GM21515 (cell line): ENCODE measurements at regions not wholly inside any gene's neighbourhood (a gene's known extent, or its start where the extent isn't known, plus 50 kb on each side); places are given as distances from the start of the nearest gene placed in this dataset.
"Not testable (repeated sequence)": the region's sequence is repeated elsewhere in the genome, so short reads cannot be mapped to it uniquely, and the experiment has no call there.

Experiments
- ATAC-seq: cut with Tn5 transposase; IDR thresholded peaks from one replicate; pipeline ENCODE4 v1.9.1; 2021; ENCODE audit not compliant: unreplicated experiment

DNA sequence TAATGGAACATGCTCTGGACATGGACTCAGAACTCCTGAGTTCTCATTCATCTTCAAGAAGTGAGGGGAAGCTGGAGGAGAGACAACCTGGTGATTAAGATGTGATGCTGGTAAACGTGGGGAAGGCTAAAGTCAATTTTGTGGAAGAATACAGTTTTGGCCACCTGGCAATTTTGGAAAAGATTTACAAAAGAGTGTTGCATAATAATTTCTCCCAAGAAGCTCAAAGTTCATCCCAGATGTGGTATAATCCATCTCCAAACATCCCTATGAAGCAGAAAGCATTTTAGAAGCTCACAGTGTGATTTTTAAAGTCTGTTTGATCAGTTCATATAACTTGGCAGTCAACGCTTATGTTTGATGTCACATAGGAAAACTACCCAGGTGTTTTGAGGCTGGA, 208.7 kb downstream of the LMX1A start:
- ATAC-seq, result no peak

DNA sequence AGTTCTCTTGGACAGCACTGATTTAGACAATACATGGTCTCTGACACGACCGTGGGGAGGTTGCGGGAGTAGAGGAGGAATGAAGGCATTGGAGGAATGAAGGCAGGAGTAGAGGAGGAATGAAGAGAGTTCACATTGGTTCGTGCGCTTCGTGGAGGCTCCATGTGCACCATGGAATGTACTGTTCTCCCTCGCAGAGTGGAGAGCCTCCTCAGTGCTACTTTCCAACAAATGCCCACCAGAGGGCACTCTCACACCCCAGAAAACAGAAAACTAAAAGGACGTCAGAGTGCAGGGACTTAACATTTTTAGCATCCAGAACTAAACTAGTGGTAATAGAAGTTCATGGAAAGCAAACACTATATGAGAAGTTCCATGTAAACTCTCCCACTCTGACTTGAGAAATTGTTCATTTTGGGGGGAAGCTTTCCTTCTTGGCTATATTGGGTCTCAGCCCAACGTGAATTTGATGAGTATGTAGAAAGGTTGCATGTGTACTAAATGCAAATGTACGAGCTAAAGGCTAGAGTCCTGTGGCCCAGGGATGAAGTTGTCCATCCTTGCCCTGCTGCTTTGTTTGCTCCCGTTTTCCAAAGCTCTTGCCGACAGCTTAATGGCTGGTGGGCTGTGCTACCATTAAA, 211.6 kb downstream of the LMX1A start:
- ATAC-seq, result peak; percentile 75

DNA sequence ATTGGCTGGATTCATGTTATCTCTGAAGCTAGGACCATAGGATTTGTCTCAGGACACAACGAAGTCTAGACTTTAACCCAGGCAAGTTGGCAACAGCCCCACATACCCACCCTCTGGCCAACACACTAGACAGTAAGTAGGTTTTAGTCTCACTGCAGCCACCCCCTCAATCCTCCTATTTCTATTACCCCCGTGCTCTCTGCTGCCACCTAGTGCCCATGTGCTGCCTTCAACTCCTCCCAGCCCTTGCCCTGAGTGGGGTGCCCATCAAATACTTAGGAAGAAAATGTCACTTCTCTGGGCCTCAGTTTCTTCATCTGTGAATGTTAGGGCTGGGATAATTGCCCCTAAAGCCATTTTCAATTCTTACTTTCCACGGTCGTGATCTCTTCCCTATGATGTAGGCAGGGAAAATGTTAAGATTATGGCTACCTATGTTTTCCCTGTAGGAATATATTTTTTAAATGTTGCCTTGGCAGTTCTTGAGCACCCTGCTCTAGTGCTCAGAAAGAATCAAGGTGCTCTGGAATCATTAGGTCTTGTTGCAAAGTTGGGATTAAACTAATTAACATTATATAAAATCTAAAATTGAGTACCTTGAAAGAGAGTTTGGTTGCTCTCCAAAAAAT, 213.0 kb downstream of the LMX1A start:
- no peak for ATAC-seq

DNA sequence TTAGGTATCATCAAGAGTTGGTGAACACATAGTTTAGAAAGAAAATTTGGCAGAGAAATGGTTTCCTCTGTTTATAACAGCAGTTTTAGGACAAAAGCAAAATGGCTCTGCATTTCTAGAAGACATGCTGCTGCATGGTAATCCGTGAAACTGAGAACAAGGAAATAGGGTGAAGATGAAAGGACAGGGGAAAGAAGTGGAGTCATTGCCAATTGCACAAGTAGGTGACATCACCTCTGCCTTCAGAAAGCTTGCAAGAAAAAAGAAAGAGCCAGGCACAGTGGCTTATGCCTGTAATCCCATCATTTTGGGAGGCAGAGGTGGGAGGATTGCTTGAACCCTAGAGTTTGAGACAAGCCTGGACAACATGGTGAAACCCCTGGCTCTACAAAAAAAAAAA, 217.6 kb downstream of the LMX1A start:
- ATAC-seq, result no peak

DNA sequence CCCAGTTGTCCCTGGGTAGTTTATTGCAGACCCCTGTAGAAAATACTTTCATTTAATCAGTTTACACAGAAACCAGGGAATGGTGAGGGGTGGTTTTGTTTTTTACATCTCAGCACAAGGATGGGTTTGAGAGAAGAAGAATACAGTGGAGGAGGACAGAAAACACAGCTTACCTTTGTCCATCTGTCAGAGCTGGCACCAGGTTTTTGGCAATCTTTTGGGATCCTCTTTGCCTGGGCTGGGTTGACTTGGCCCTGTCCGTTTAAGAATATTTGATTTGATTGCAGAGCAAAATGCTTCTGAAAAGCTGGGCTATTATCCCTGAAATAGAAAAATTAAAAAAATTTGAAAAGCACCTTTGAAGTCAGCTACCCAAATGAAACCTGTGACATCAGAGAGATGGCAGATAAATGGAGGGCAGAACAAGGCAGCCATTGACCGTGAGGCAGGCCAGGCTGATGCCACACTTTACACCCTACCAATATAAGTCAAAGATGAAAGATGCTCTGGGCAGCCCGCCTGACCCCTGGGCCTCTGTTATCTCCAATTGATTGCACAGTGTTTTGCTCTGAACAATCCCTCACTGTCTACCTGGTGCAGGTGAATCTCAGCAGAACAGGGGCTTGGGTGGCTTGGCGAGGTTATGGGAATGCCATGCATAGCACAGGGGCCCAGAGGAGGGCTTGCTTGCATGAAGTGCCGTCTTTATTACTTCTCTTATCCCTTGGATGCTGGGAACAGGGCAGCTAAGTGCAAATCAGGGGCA, 218.8 kb downstream of the LMX1A start:
- no peak for ATAC-seq

DNA sequence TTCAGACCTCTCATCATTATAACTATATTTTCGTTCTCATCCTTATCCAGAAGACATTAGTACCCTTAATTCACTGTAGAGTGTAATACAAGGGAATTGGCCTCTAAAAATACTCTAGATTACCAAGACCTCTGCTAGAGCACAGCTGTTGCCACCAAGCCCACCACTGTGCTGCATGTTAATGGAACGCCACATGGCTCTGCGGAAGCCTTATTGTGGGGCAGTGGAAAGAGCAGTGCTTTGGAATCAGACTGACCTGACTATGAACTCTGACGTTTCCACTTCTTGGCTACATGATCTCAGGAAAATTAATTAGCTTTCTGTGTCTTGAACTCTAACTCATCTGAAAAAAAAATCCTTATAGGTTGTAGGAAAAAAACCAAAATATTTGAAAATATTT, 222.1 kb downstream of the LMX1A start:
- ATAC-seq, result no peak

DNA sequence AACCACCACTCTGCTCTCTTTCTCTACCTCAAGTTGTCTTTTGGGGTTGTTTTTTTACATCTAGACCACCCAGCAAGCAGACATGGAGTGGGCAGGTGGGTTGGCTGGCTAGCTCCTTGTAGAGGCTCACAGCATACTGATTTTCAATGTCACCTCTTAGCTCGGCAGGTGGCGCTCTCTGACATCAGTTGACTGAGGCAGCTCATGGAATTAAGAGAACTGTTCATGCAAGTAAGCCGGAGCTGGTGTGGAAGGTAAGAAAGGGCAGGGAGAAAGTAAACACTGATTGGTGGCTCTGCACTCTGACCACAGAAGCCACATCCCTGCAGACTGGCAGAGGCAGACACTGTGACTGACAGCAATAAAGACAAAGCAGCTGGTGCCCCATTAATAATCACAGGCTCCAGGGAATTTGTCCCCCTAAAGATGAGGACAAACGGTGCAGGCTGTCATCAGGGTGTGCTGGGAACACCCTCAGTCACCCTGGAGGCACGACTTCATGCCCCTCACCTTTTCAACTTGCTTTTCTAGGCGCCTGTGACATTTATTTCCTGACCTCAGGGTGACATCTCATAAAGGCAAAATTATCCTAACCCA, 226.8 kb downstream of the LMX1A start:
- peak; percentile 62 for ATAC-seq

DNA sequence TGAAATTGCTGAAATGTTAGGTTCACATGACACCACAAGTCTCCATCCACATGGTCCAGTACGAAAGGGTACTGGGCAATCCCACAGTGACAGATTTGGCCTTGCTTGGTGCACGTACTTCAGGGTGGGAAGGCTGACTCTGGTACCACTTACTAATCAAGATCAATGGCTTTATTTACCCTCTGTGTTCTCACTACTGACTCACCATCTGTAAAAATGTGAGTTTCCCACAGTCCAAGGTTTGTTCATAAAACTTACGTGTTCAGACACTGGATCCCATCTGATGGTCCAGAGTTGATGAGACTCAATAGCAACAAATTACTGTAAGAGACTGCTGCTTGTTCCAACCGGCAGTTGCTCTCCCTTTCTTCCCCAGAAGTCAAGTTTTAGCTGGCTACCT, 231.7 kb downstream of the LMX1A start:
- no peak for ATAC-seq

DNA sequence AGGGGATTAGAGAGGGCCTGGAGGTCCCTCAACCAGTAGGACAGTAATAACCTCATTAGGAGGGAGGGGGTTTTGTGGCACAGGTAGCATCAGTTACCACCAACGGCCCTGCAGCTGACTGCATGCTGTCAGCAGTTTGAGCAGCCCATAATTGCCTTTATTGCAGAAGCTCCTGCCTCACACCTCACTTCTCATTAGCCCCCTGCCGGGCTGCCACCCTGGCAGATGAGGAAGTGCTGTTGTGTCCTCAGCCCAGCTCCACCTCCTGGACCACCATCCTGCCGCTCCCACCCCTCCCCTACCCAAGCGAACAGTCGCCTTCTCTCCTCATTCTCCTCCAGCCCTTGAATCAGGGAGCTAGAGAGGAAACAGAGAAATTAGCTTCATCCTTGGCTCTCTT, 237.4 kb downstream of the LMX1A start:
- ATAC-seq, result no peak

DNA sequence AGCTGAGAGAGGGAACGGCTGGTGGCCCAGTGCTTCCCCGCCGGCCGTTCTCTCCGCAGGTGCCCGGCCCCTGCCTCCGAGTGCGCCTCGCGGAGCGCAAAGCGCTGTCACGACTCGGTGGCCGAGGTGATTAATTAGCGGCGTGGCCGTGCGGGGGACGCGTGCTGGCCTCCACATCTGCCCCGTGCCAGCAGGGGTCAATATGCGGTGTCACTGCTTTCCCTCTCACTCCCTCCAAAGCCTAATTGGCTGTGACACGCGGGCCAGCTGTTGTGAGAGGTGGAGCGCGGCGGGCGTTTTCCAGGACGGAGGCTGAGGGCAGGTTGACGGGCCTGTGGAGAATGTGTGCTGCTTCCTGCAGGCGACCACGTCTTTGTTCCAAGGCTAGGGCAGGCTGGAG, 239.0 kb downstream of the LMX1A start:
- ATAC-seq, result no peak

DNA sequence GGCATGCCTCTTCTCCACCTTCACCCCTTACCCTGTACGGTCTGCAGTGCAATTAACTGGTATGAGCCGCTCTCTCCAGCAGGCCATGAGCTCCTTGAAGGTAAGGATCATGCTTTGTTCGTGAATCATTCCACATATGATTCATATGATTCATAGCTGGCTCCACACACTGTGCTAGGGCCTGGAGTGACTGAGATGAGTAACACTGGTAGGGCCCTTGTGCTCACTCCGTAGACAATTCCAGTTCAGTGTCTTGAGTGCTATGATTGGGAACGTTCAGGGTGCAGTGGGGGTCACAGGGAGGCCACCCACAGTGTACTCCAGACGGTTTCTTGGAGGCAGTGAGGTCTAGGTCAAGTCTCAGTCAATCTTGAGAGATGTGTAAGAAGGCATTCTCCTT, 239.8 kb downstream of the LMX1A start:
- no peak for ATAC-seq

DNA sequence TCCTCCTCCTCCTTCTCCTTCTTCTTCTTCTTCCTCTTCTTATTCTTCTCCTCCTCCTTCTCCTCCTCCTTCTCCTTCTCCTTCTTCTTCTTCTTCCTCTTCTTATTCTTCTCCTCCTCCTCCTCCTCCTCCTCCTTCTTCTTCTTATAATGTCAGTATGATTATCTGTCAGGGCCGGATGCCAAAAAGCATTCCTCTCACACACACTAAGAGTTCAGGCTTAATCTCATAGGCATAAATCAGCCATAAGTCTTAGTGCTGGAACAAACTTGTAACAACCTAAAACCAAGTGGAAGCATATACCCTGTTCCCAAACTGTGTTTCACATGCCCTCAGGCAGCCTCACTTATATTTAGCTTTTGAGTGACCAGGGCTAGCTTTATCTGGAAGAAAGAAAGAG, 240.3 kb downstream of the LMX1A start:
- ATAC-seq, result no peak

DNA sequence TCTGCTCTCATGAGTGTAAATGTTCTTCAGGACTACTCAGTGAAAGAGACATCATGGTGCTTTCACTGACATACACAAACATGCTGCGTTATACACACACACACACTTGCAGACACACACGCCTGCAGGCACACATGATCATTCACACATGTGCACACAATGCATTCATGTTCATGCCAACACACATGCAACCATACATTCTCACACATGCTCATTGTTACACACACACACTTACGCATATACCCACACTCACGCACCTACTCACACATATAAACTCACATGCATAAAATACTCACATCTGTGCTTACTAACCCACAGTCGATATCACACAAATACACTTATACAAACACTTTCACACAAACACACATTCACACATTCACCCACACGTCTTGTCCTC, 241.6 kb downstream of the LMX1A start:
- ATAC-seq, result no peak

DNA sequence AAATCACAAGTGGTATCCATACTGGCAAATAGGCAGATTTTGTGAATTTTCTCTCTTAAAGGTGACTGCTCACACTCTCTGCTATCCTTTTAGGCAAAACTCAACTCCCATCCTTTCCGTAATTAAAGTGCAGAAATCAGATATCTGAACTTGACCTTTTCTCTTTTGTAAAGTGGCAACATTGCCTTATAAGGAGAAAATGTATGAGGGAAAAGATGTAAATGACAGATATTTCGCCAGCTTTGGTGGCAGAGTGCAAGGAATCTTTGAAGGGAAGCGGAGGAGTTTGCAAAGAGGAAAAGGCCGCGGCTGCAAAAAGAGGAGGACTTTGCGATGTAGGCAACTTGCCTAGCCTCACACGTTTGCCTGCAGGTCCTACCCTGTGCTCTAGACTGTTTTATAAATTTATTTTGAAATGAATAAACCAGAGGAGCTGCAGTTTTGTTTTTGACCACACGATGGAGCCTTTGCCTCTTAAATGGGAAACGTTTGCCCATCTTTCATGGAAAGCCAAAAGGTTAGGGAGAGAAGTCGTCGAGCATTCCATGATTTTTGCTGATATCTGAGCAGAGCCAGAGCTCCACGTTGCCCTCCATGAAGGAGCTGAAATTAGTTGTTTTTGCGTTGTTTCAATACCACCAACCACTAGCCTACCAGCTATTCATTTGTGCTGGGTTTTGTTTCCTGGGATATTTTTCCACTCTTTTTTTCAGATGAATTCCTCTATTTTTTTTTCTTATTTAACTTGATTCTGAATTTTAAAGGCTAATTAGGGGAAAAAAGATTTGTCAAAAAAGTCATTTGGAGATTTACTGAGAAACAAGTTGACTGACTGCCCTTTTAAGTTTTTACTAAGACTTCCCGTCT, 242.3 kb downstream of the LMX1A start:
- ATAC-seq, result no peak

DNA sequence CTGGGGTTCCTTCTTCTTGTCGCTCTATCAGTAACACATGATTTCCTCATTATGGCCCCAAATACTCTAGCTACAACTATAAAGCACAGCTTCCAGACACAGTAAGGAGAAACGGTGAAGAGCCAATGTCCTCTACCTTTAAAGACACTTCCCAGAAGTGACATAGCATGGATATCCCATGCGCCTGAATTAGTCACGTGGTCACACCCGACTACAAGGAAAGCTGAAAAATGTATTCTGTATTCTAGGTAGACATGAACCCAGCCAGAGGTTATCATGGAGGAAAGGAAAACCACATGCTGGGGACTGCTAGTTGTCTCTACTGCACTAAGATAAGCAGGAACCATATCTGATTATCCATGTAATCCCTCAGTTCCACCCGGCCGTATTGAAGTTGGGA, 244.3 kb downstream of the LMX1A start:
- no peak for ATAC-seq

DNA sequence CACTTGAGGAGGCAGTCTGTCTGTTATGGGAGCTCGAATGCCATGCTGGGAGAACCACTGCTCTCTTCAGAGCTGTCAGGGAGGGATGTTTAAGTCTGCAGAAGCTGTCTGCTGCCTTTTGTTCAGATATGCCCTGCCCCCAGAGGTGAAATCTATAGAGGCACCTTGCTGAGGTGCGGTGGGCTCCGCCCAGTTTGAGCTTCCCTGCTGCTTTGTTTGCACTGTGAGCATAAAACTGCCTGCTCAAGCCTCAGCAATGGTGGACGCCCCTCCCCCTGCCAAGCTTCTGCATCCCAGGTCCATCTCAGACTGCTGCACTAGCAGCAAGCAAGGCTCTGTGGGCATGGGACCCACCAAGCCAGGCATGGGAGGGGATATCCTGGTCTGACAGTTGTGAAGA, 247.5 kb downstream of the LMX1A start:
- ATAC-seq, result no peak

DNA sequence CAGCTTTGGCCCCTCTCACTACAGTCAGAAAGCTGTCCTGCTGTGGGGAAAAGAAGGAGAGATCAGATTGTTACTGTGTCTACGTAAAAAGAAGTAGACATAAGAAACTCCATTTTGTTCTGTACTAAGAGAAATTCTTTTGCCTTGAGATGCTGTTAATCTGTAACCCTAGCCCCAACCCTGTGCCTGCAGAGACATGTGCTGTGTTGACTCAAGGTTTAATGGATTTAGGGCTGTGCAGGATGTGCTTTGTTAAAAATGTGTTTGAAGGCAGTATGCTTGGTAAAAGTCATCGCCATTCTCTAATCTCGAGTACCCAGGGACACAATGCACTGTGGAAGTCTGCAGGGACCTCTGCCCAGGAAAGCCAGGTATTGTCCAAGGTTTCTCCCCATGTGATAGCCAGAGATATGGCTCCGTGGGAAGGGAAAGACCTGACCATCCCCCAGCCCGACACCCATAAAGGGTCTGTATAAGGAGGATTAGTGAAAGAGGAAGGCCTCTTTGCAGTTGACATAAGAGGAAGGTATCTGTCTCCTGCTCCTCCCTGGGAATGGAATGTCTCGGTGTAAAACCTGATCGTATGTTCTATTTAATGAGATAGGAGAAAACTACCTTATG, 263.9 kb downstream of the LMX1A start:
- not testable (repeated sequence) for ATAC-seq

DNA sequence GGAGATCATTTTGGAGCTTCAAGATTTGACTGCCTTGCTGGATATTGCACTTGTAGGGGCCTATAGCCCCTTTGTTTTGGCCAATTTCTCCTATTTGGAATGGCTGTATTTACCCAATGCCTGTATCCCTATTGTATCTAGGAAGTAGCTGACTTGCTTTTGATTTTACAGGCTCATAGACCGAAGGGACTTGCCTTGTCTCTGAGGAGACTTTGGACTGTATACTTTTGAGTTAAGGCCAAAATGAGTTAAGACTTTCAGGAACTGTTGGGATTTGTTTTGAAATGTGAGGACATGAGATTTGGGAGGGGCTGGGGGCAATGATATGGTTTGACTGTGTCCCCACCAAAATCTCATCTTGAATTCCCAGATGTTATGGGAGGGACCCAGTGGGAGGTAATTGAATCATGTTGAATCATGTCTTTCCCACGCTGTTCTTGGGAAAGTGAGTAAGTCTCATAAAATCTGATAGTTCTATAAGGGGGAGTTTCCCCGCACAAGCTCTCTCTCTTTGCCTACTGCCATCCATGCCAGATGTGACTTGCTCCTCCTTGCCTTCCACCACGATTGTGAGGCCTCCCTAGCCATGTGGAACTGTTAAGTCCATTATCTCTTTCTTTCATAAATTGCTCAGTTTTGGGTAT, 276.1 kb downstream of the LMX1A start:
- no peak for ATAC-seq

DNA sequence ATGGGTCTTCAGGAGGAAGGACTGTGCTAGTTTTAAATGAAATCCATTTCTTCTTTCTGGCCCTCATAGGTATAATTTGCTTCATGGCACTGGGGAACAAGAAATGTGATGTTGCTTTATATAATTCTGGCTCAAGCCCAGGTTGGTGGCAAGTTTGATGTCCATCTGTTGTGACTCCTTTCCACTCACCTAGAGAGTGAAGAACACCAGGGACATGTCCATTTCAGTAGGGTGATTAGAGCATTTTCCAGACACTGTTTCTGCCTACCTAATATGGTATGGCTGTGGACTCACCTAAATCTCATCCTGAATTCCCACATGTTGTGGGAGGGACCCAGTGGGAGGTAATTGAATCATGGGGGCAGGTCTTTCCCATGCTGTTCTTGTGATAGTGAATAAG, 278.1 kb downstream of the LMX1A start:
- ATAC-seq, result no peak

DNA sequence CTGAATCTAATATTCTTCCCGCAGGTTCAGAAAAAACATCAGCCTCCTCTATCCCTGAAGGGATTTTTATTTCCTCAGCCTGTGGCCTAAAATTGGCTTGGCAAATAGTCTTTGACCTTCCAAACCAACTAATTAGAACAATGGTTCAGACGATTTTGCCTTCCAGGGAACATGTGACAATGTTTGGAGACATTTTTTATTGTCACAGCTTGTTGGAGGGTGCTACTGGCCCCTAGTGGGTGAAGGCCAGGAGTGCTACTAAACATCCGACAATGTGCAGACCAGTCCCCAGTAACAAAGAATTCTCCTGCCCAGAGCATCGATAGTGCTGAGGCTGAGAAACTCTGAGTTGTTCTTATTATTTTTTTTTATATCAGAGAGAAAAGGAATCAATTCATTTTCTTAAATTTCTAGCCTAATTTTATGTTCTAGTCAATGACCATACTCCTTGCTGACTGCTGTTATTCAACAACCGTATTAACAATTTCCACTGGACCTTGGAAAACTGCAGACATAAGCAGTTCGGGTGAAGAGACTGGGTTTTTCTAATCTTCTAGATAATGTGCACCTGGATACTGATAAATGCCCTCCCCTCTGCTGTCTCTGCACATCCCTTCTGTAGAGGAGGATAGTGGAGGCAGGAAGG, 280.7 kb downstream of the LMX1A start:
- ATAC-seq, result no peak
